ENCODE measurements at regions not wholly inside any gene's neighbourhood (a gene's known extent, or its start where the extent isn't known, plus 50 kb on each side); places are given as distances from the start of the nearest gene placed in this dataset.

GRCh38 chr15:62909257-62909656 is 133.3 kb upstream of the TPM1 start:
- Histone ChIP-seq H3K9me3 (replicated peaks) (no peaks in the 10 kb centered on the region), H3K27me3 (ENCODE audit: low read depth) (no peaks in the 10 kb centered on the region), H3K4me1 (peaks cover 12% of the 10 kb centered on the region), H3K4me3 (no peak overlapping the region), H3K27ac (replicated peaks) (no peak overlapping the region), H3K36me3 (no peaks in the 10 kb centered on the region)
- DNase-seq, result no peak
- TF ChIP-seq, protein P1, sequence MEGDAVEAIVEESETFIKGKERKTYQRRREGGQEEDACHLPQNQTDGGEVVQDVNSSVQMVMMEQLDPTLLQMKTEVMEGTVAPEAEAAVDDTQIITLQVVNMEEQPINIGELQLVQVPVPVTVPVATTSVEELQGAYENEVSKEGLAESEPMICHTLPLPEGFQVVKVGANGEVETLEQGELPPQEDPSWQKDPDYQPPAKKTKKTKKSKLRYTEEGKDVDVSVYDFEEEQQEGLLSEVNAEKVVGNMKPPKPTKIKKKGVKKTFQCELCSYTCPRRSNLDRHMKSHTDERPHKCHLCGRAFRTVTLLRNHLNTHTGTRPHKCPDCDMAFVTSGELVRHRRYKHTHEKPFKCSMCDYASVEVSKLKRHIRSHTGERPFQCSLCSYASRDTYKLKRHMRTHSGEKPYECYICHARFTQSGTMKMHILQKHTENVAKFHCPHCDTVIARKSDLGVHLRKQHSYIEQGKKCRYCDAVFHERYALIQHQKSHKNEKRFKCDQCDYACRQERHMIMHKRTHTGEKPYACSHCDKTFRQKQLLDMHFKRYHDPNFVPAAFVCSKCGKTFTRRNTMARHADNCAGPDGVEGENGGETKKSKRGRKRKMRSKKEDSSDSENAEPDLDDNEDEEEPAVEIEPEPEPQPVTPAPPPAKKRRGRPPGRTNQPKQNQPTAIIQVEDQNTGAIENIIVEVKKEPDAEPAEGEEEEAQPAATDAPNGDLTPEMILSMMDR (IDR thresholded peaks at IDR 0.05; ENCODE audit: borderline replicate concordance), result no peak
- intact Hi-C loops (cut with micrococcal nuclease), result no loop called here

GRCh38 chr15:62912282-62912681 is 130.3 kb upstream of the TPM1 start:
- Histone ChIP-seq H3K27me3 (ENCODE audit: low read depth) (no peaks in the 10 kb centered on the region), H3K9me3 (replicated peaks) (peaks cover under 1% of the 10 kb centered on the region), H3K27ac (replicated peaks) (no peak overlapping the region), H3K36me3 (no peaks in the 10 kb centered on the region), H3K4me1 (peaks cover 12% of the 10 kb centered on the region), H3K4me3 (no peak overlapping the region)
- TF ChIP-seq, protein P1 (IDR thresholded peaks at IDR 0.05; ENCODE audit: borderline replicate concordance), result no peak
- intact Hi-C loops (cut with micrococcal nuclease), result no loop called here
- DNase-seq, result no peak

GRCh38 chr15:62912808-62913207 is 129.7 kb upstream of the TPM1 start:
- TF ChIP-seq, protein P1 (IDR thresholded peaks at IDR 0.05; ENCODE audit: borderline replicate concordance), result peak; percentile 22
- H3K4me1 ChIP-seq, result peaks cover 12% of the 10 kb centered on the region
- no peak overlapping the region for H3K4me3 ChIP-seq
- H3K9me3 ChIP-seq (replicated peaks), result peaks cover 6% of the 10 kb centered on the region
- no peak for DNase-seq
- H3K27me3 ChIP-seq (ENCODE audit: low read depth), result no peaks in the 10 kb centered on the region
- no peak overlapping the region for H3K27ac ChIP-seq (replicated peaks)
- intact Hi-C loops (cut with micrococcal nuclease), result no loop called here
- no peaks in the 10 kb centered on the region for H3K36me3 ChIP-seq

GRCh38 chr15:62913246-62913645 is 129.3 kb upstream of the TPM1 start:
- H3K27ac ChIP-seq (replicated peaks), result no peak overlapping the region
- no peaks in the 10 kb centered on the region for H3K36me3 ChIP-seq
- no peak for DNase-seq
- intact Hi-C loops (cut with micrococcal nuclease), result no loop called here
- TF ChIP-seq, protein P1 (IDR thresholded peaks at IDR 0.05; ENCODE audit: borderline replicate concordance), result no peak
- H3K4me1 ChIP-seq, result peaks cover 12% of the 10 kb centered on the region
- H3K27me3 ChIP-seq (ENCODE audit: low read depth), result no peaks in the 10 kb centered on the region
- no peak overlapping the region for H3K4me3 ChIP-seq
- peaks cover 7% of the 10 kb centered on the region for H3K9me3 ChIP-seq (replicated peaks)

- Histone ChIP-seq H3K27ac (replicated peaks) (no peak overlapping the region), H3K9me3 (replicated peaks) (peaks cover 7% of the 10 kb centered on the region), H3K4me3 (no peak overlapping the region), H3K36me3 (no peaks in the 10 kb centered on the region), H3K27me3 (ENCODE audit: low read depth) (no peaks in the 10 kb centered on the region), H3K4me1 (peaks cover 12% of the 10 kb centered on the region)
- intact Hi-C loops (cut with micrococcal nuclease), result no loop called here
- TF ChIP-seq, protein P1 (IDR thresholded peaks at IDR 0.05; ENCODE audit: borderline replicate concordance), result no peak
- DNase-seq, result no peak
These were observed 128.0 kb upstream of the TPM1 start for GRCh38 chr15:62914461-62915079.
